ENCODE measurements at regions not wholly inside any gene's neighbourhood (a gene's known extent, or its start where the extent isn't known, plus 50 kb on each side); places are given as distances from the start of the nearest gene placed in this dataset.
"Not testable (repeated sequence)": the region's sequence is repeated elsewhere in the genome, so short reads cannot be mapped to it uniquely, and the experiment has no call there.

GRCh38 chr10:63829573-63830149, 308.5 kb downstream of the REEP3 start:
- Histone ChIP-seq H3K36me3 (ENCODE audit: control insufficient read depth in 1 of 2, insufficient read depth in 2 of 2, low read length in 2 of 2) (no peaks in the 10 kb centered on the region), H3K9ac (ENCODE audit: low read depth in 1 of 2, low read length in 2 of 2) (no peak overlapping the region), H3K4me1 (ENCODE audit: control insufficient read depth in 1 of 2, insufficient read depth in 2 of 2, low read length in 2 of 2) (no peaks in the 10 kb centered on the region), H3K4me3 (ENCODE audit: low read depth in 1 of 2, low read length in 2 of 2) (no peak overlapping the region), H3K27ac (ENCODE audit: low read depth, low read length) (no peak overlapping the region), H3K27me3 (ENCODE audit: control insufficient read depth in 1 of 2, insufficient read depth in 2 of 2, low read length in 2 of 2) (no peaks in the 10 kb centered on the region), H3K9me3 (ENCODE audit: control insufficient read depth in 1 of 2, low read length in 2 of 2) (no peaks in the 10 kb centered on the region)

- Histone ChIP-seq H3K36me3 (ENCODE audit: control insufficient read depth in 1 of 2, insufficient read depth in 2 of 2, low read length in 2 of 2) (no peaks in the 10 kb centered on the region), H3K4me1 (ENCODE audit: control insufficient read depth in 1 of 2, insufficient read depth in 2 of 2, low read length in 2 of 2) (no peaks in the 10 kb centered on the region)
Measured at GRCh38 chr10:63832686-63833085, 311.5 kb downstream of the REEP3 start.

GRCh38 chr10:63833411-63834060, 312.3 kb downstream of the REEP3 start:
- no peak overlapping the region for H3K27ac ChIP-seq (ENCODE audit: low read depth, low read length)
- H3K36me3 ChIP-seq (ENCODE audit: control insufficient read depth in 1 of 2, insufficient read depth in 2 of 2, low read length in 2 of 2) = no peaks in the 10 kb centered on the region
- H3K4me1 ChIP-seq (ENCODE audit: control insufficient read depth in 1 of 2, insufficient read depth in 2 of 2, low read length in 2 of 2) = no peaks in the 10 kb centered on the region
- H3K9me3 ChIP-seq (ENCODE audit: control insufficient read depth in 1 of 2, low read length in 2 of 2) = no peaks in the 10 kb centered on the region
- no peaks in the 10 kb centered on the region for H3K27me3 ChIP-seq (ENCODE audit: control insufficient read depth in 1 of 2, insufficient read depth in 2 of 2, low read length in 2 of 2)
- no peak overlapping the region for H3K4me3 ChIP-seq (ENCODE audit: low read depth in 1 of 2, low read length in 2 of 2)
- no peak overlapping the region for H3K9ac ChIP-seq (ENCODE audit: low read depth in 1 of 2, low read length in 2 of 2)

More at GRCh38 chr10:63832686-63833085, 311.5 kb downstream of the REEP3 start:
- Histone ChIP-seq H3K9ac (ENCODE audit: low read depth in 1 of 2, low read length in 2 of 2) (no peak overlapping the region), H3K27me3 (ENCODE audit: control insufficient read depth in 1 of 2, insufficient read depth in 2 of 2, low read length in 2 of 2) (no peaks in the 10 kb centered on the region), H3K27ac (ENCODE audit: low read depth, low read length) (no peak overlapping the region), H3K4me3 (ENCODE audit: low read depth in 1 of 2, low read length in 2 of 2) (no peak overlapping the region), H3K9me3 (ENCODE audit: control insufficient read depth in 1 of 2, low read length in 2 of 2) (no peaks in the 10 kb centered on the region)

GRCh38 chr10:63836666-63837442, 315.7 kb downstream of the REEP3 start:
- no peak overlapping the region for H3K4me3 ChIP-seq (ENCODE audit: low read depth in 1 of 2, low read length in 2 of 2)

GRCh38 chr10:63841761-63842160, 320.6 kb downstream of the REEP3 start:
- Histone ChIP-seq H3K36me3 (ENCODE audit: control insufficient read depth in 1 of 2, insufficient read depth in 2 of 2, low read length in 2 of 2) (no peaks in the 10 kb centered on the region), H3K9ac (ENCODE audit: low read depth in 1 of 2, low read length in 2 of 2) (no peak overlapping the region), H3K9me3 (ENCODE audit: control insufficient read depth in 1 of 2, low read length in 2 of 2) (no peaks in the 10 kb centered on the region), H3K27ac (ENCODE audit: low read depth, low read length) (no peak overlapping the region), H3K4me1 (ENCODE audit: control insufficient read depth in 1 of 2, insufficient read depth in 2 of 2, low read length in 2 of 2) (no peaks in the 10 kb centered on the region), H3K4me3 (ENCODE audit: low read depth in 1 of 2, low read length in 2 of 2) (no peak overlapping the region), H3K27me3 (ENCODE audit: control insufficient read depth in 1 of 2, insufficient read depth in 2 of 2, low read length in 2 of 2) (no peaks in the 10 kb centered on the region)

More at GRCh38 chr10:63836666-63837442, 315.7 kb downstream of the REEP3 start:
- Histone ChIP-seq H3K4me1 (ENCODE audit: control insufficient read depth in 1 of 2, insufficient read depth in 2 of 2, low read length in 2 of 2) (no peaks in the 10 kb centered on the region), H3K9ac (ENCODE audit: low read depth in 1 of 2, low read length in 2 of 2) (no peak overlapping the region), H3K36me3 (ENCODE audit: control insufficient read depth in 1 of 2, insufficient read depth in 2 of 2, low read length in 2 of 2) (no peaks in the 10 kb centered on the region), H3K27ac (ENCODE audit: low read depth, low read length) (no peak overlapping the region), H3K9me3 (ENCODE audit: control insufficient read depth in 1 of 2, low read length in 2 of 2) (no peaks in the 10 kb centered on the region), H3K27me3 (ENCODE audit: control insufficient read depth in 1 of 2, insufficient read depth in 2 of 2, low read length in 2 of 2) (no peaks in the 10 kb centered on the region)

- Histone ChIP-seq H3K27me3 (ENCODE audit: control insufficient read depth in 1 of 2, insufficient read depth in 2 of 2, low read length in 2 of 2) (no peaks in the 10 kb centered on the region), H3K9ac (ENCODE audit: low read depth in 1 of 2, low read length in 2 of 2) (no peak overlapping the region), H3K36me3 (ENCODE audit: control insufficient read depth in 1 of 2, insufficient read depth in 2 of 2, low read length in 2 of 2) (no peaks in the 10 kb centered on the region), H3K4me3 (ENCODE audit: low read depth in 1 of 2, low read length in 2 of 2) (no peak overlapping the region), H3K4me1 (ENCODE audit: control insufficient read depth in 1 of 2, insufficient read depth in 2 of 2, low read length in 2 of 2) (no peaks in the 10 kb centered on the region), H3K9me3 (ENCODE audit: control insufficient read depth in 1 of 2, low read length in 2 of 2) (no peaks in the 10 kb centered on the region), H3K27ac (ENCODE audit: low read depth, low read length) (no peak overlapping the region)
Measured at GRCh38 chr10:63843107-63843506, 321.9 kb downstream of the REEP3 start.

GRCh38 chr10:63848871-63849270, 327.7 kb downstream of the REEP3 start:
- H3K4me1 ChIP-seq (ENCODE audit: control insufficient read depth in 1 of 2, insufficient read depth in 2 of 2, low read length in 2 of 2); H3K36me3 ChIP-seq (ENCODE audit: control insufficient read depth in 1 of 2, insufficient read depth in 2 of 2, low read length in 2 of 2); H3K4me3 ChIP-seq (ENCODE audit: low read depth in 1 of 2, low read length in 2 of 2); H3K27ac ChIP-seq (ENCODE audit: low read depth, low read length); H3K9me3 ChIP-seq (ENCODE audit: control insufficient read depth in 1 of 2, low read length in 2 of 2); H3K27me3 ChIP-seq (ENCODE audit: control insufficient read depth in 1 of 2, insufficient read depth in 2 of 2, low read length in 2 of 2); H3K9ac ChIP-seq (ENCODE audit: low read depth in 1 of 2, low read length in 2 of 2): not testable (repeated sequence)

GRCh38 chr10:63862860-63863259, 341.7 kb downstream of the REEP3 start:
- no peak overlapping the region for H3K27ac ChIP-seq (ENCODE audit: low read depth, low read length)
- no peak overlapping the region for H3K9ac ChIP-seq (ENCODE audit: low read depth in 1 of 2, low read length in 2 of 2)
- H3K27me3 ChIP-seq (ENCODE audit: control insufficient read depth in 1 of 2, insufficient read depth in 2 of 2, low read length in 2 of 2) = peaks cover 0 to 13% of the 10 kb centered on the region in 2 donors
- no peaks in the 10 kb centered on the region for H3K9me3 ChIP-seq (ENCODE audit: control insufficient read depth in 1 of 2, low read length in 2 of 2)
- H3K36me3 ChIP-seq (ENCODE audit: control insufficient read depth in 1 of 2, insufficient read depth in 2 of 2, low read length in 2 of 2) = no peaks in the 10 kb centered on the region
- no peak overlapping the region for H3K4me3 ChIP-seq (ENCODE audit: low read depth in 1 of 2, low read length in 2 of 2)
- peaks cover 0 to 6% of the 10 kb centered on the region in 2 donors for H3K4me1 ChIP-seq (ENCODE audit: control insufficient read depth in 1 of 2, insufficient read depth in 2 of 2, low read length in 2 of 2)

- Histone ChIP-seq H3K4me3 (ENCODE audit: low read depth in 1 of 2, low read length in 2 of 2) (no peak overlapping the region), H3K27me3 (ENCODE audit: control insufficient read depth in 1 of 2, insufficient read depth in 2 of 2, low read length in 2 of 2) (peaks cover 0 to 13% of the 10 kb centered on the region in 2 donors), H3K4me1 (ENCODE audit: control insufficient read depth in 1 of 2, insufficient read depth in 2 of 2, low read length in 2 of 2) (peaks cover 0 to 6% of the 10 kb centered on the region in 2 donors), H3K36me3 (ENCODE audit: control insufficient read depth in 1 of 2, insufficient read depth in 2 of 2, low read length in 2 of 2) (no peaks in the 10 kb centered on the region), H3K9me3 (ENCODE audit: control insufficient read depth in 1 of 2, low read length in 2 of 2) (no peaks in the 10 kb centered on the region), H3K27ac (ENCODE audit: low read depth, low read length) (no peak overlapping the region), H3K9ac (ENCODE audit: low read depth in 1 of 2, low read length in 2 of 2) (no peak overlapping the region)
Measured at GRCh38 chr10:63865210-63865609, 344.0 kb downstream of the REEP3 start.

- H3K36me3 ChIP-seq (ENCODE audit: control insufficient read depth in 1 of 2, insufficient read depth in 2 of 2, low read length in 2 of 2) = no peaks in the 10 kb centered on the region
- H3K9me3 ChIP-seq (ENCODE audit: control insufficient read depth in 1 of 2, low read length in 2 of 2) = no peaks in the 10 kb centered on the region
- peaks cover 0 to 13% of the 10 kb centered on the region in 2 donors for H3K27me3 ChIP-seq (ENCODE audit: control insufficient read depth in 1 of 2, insufficient read depth in 2 of 2, low read length in 2 of 2)
- H3K4me3 ChIP-seq (ENCODE audit: low read depth in 1 of 2, low read length in 2 of 2) = no peak overlapping the region
- peaks cover 0 to 6% of the 10 kb centered on the region in 2 donors for H3K4me1 ChIP-seq (ENCODE audit: control insufficient read depth in 1 of 2, insufficient read depth in 2 of 2, low read length in 2 of 2)
- no peak overlapping the region for H3K9ac ChIP-seq (ENCODE audit: low read depth in 1 of 2, low read length in 2 of 2)
- no peak overlapping the region for H3K27ac ChIP-seq (ENCODE audit: low read depth, low read length)
Measured at GRCh38 chr10:63866075-63866746, 345.0 kb downstream of the REEP3 start.
